Cerebellar cortex (tissue), 1 donor: ENCODE measurements at regions not wholly inside any gene's neighbourhood (a gene's known extent, or its start where the extent isn't known, plus 50 kb on each side); places are given as distances from the start of the nearest gene placed in this dataset.

ENCODE experiments used
- DNase-seq: peaks from one replicate; pipeline ENCODE4 v3.0.0-alpha.2; 2015; ENCODE audit warnings: low spot score

DNA sequence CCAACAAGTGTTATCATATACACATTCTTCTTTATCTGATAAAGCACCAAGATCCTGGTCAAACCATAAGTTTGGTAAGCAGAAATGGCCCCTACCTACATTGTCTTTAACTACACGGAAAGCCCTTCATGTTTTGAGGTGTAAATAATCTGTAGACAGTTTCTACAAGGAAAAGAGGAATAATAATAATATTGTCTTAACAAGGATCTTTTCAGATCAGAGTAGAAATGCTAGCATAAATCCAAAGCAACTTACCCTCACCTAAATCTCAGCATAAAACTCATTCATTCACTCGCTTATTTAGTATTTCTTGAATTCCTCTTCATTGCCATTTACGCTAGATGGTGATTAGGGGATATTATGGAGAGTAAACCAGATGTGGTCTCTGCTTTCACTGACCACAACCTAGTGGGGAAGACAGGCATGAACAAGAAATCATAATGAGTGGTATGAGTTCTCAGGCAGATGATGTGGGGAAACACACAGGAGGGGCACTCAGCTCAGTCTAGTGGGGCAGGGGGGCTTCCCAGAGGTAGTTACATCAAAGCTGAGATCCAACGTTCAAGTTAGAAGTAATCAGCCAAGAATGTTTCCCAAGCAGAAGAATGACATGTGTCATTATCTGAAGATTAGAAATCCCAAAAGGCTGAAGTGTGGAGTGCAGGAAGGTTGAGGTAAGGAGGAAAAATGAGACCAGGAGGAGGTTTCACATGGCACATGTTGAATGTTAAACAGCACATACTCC is 65.4 kb upstream of the ZC3H12C start:
- no peak for DNase-seq

DNA sequence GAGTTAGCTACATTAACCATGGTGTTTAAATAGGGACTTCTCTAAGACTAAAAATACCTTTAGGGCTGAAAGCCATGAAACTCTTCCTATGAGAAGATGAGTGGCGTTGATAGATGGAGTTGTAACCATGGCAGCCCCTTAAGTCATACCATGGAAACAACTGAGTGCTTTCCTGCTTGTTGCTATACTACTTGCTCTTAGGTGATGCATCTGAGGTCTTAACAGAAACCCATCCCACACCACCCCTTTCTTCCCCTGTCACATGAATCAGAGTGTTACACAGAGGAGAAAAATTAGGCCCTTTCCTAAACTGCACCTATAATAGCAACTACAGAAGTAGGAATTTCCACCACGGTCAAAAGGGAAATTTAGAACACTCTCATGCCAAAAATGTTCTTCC is 64.3 kb upstream of the ZC3H12C start:
- DNase-seq = no peak

- no peak for DNase-seq
Measured at GRCh38 chr11:110029714-110030113, 63.5 kb upstream of the ZC3H12C start.

DNA sequence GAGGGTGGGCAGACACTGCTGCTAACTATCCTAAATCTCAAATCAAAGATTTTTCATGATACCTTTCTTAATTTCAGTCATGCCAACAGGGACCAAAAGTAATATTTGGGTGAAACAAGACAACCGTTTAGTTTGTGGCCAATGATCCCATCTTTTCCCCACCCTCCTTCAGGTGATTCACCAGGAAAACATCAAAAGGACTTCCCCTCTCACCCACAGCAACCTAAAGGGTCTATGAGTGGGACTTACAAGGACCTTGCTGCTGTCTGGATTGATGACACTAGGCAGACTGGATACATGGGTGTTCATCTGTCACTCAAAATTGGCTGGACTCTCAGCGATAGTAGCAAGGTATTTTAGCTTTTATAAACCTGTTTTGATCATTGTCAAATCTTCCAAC is 62.0 kb upstream of the ZC3H12C start:
- no peak for DNase-seq

GRCh38 chr11:110032259-110032658 is 60.9 kb upstream of the ZC3H12C start:
- peak; percentile 8 for DNase-seq

DNA sequence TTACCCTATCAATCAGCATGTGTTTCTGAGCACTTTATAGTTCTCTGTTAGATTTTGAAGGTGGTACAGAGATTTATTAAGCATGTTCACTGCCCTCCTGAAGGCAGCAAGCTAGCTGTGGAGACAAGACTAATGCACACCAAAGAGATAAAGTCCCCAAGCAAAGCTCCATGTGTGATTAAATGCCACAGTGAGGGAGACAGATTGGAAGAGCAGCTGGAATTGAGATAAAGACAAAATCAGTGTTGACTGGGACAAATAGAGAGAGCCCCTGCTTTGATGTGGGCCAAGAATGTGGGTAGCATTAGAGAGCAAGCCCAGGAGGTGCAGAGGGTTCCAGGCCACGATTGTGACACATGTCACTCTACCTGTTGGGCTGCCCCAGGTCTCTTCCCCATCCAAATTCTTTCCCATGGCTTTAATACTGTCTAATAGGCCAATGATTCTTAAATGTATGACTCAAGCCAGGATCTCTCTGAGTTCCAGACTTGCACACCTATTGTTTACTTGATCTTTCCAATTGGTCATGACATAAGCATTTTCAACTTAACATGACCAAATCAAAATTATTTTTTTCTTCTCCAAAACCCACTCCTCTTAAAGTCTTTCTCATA is 60.1 kb upstream of the ZC3H12C start:
- no peak for DNase-seq

DNA sequence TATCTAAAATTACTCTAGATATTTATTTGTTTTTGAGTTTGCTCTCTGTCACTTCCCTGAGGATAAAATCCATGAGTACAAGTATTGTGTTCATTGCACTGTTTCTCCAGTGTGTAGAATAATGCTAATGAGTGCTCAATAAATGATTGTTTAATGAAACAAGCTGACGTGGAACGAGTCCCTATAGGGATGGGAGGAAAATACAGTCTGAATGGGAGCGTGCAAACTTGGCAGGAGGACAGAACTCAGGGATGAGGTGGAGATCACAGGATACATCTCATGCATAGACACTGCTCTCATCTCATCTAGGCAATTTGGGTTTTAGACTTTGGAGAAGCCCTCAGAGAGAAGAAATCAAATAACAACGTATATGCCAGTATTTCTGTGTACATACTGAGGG is 58.4 kb upstream of the ZC3H12C start:
- no peak for DNase-seq

DNA sequence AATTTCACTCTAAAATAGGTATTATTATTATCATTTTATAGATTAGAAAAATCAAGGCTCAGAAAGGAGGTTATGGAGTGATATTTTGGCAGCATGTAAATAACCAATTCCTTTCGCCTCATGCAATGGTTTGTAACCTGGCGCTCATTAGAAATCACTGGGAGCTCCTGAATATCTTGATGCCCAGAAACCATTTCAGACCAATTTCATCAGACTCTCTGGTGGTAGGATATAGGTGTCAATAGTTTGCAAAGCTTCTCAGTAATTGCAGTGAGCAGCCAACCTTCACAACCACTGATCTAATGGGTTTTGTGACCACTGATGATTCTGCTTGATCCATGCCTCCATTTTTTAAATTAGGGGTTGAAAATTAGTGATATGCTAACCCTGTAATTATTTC is 57.8 kb upstream of the ZC3H12C start:
- no peak for DNase-seq

GRCh38 chr11:110038201-110038600 is 55.0 kb upstream of the ZC3H12C start:
- DNase-seq = no peak
